GM12801 (cell line): ENCODE measurements at regions not wholly inside any gene's neighbourhood (a gene's known extent, or its start where the extent isn't known, plus 50 kb on each side); places are given as distances from the start of the nearest gene placed in this dataset.

Source experiments
- TF ChIP-seq, protein P1 (sequence below): IDR thresholded peaks from one replicate; pipeline ENCODE4 v1.5.1; 2011; ENCODE audit warnings: control low read depth; ENCODE audit not compliant: insufficient read length; ENCODE audit errors: extremely low read depth

DNA sequence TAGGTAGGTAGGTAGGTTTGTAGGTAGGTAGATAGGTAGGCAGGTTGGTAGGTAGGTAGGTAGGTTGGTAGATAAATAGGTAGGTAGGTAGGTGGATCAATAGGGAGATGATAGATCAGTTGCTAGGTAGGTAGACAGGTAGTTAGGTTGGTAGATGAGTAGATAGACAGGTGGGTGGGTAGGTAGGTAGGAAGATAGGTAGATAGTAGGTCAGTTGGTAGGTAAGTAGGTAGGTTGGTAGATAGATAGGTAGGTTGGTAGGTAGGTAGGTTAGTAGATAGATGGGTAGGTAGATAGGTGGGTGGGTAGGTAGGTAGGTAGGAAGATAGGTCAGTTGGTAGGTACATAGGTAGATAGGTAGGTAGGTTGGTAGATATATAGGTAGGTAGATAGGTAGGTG lies 72.0 kb upstream of the PDE10A start:
- TF ChIP-seq, protein P1, sequence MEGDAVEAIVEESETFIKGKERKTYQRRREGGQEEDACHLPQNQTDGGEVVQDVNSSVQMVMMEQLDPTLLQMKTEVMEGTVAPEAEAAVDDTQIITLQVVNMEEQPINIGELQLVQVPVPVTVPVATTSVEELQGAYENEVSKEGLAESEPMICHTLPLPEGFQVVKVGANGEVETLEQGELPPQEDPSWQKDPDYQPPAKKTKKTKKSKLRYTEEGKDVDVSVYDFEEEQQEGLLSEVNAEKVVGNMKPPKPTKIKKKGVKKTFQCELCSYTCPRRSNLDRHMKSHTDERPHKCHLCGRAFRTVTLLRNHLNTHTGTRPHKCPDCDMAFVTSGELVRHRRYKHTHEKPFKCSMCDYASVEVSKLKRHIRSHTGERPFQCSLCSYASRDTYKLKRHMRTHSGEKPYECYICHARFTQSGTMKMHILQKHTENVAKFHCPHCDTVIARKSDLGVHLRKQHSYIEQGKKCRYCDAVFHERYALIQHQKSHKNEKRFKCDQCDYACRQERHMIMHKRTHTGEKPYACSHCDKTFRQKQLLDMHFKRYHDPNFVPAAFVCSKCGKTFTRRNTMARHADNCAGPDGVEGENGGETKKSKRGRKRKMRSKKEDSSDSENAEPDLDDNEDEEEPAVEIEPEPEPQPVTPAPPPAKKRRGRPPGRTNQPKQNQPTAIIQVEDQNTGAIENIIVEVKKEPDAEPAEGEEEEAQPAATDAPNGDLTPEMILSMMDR: no peak

DNA sequence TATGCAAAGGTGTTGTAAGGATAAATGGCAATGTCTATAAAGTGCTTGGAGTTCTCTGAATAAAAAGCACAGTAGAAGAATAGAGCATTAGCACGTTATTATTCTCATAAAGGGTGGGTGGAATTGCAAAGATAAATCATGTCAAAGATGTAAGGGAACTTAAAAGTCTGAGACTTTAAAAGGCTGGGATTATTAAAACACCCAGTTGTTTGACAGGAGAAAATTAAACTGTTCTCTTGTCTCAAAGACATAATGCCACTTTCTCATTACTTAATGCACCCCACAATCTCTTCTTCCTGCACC lies 70.4 kb upstream of the PDE10A start:
- TF ChIP-seq, protein P1: no peak

DNA sequence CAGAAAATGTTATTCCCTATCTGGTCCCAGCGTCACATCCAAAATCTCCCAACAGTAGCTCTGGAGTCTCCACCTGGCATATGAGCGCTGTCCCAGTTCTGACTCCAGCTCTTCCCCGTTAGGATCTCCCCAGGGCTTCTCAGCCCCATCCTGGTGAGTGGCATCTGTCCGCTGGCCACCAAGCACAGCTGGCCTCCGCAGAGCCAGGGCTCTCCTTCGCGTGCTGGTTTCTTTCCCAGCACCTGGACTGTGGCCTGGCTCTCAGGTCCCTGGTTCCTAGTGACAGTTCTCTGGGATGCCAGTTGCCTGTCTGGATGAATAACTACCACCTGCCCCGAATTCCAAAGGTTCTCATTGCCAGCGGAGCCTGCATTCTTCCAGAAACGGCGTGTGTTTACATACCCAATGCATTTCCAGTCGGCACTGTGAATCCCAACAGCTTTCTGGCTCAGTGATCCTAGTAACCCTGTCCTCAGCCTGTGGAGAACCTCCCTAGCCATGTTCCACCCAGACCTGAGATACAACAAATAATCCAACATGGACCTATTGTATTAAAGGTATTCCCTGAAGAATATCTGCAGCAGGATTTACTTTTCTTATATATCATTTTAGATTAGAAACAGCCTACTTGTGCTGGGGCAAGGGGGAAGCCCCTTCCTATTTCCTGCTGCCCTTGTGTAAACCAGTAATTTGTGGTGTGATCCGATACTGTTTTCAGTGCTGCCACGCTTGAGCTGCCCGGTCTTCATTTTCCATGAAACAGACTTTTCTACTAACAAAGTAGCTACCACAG lies 69.9 kb upstream of the PDE10A start:
- TF ChIP-seq, protein P1: no peak

DNA sequence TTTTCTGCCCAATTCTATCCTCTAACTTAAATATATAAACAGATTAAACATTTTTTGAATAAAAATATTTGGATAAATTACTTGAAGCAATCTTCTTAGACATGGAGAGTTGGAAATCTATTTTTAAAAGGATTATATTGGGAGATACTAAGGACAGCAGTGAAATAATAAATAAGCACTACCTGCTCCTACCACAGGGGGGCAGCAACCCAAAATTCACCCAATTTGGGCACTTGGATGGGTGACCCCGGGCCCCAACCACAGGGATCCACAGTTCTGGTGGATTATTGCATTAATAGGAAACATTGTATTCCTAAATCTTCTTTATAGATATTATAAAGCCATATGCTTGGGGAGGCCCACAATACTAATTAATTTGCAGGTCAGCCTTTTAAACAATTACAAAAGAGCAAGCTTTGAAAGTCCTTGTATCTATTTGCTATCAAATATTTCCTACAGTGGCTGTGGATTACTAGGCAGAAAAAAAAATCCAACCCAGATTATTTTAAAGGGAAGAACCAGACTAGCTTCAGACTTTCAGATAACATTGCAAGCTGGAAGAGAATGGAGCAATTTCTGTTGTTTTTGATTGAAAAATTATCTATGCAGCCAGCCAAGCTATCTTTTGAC lies 66.4 kb upstream of the PDE10A start:
- TF ChIP-seq, protein P1: no peak

DNA sequence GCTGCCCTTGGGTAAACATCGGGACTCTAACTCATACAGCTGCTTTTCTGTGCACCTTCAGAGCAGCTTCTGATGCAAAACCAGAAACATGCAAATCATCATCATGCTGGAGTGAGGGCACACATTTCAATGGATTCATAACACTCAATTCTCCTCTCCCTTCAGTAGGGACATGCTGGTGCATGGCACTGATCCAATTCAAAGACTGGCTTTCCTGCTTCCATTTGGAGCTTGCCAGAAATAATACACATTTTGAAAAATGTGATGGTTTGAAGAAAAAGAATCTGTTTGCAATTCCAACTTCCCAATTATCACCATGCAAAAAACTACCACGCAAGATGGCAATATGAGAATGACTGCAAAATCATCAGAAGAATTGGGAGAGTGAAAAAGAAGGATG lies 65.2 kb upstream of the PDE10A start:
- TF ChIP-seq, protein P1: no peak

DNA sequence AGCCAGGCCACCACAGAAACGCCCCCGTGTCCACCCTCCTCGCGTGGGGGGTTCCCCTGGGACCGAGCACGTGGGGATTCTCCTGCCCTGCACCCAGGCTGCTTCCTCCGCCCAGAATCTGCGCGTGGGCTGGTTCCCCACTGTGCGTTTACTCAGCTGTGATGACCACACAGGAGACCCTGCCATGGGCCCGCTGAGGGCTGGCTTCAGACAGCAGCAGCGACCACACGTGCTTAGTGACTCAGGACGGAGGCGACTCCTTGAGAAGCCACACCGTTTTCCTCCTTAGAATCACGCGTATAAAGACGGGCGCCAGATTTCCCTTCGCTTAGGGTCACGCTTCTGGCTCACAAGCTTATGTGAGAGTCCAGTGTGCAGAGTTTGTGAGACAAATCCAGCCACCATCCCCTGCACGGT lies 63.9 kb upstream of the PDE10A start:
- TF ChIP-seq, protein P1: no peak

DNA sequence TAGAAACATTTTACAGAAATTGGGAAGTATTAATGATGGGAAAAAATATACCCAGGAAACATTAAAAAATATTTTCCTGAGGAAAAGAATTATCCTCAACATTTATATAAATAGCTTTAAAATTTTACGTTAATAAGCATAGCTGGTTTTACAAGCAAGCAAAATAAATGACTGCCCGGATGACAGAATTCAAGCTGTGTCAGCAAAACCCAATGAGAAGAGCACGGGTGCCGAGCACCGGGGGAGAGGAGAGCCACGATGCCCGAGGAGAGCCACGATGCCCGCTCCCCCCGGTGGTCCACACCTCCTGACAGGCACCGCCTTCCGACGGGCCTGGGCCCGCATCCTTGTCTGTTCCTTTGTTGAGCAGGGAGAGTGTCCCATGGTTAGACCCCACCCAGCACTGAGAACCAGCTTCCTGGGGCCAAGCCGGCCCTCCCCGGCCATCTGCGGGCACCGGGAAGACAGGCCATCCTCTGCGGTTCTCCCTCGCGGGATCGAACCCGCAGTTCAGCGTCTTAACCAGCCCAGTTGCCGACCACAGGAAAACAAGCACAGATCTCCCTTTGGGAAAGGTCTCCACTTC lies 63.3 kb upstream of the PDE10A start:
- TF ChIP-seq, protein P1: no peak
